Immature natural killer cell (primary cell): ENCODE measurements at regions not wholly inside any gene's neighbourhood (a gene's known extent, or its start where the extent isn't known, plus 50 kb on each side); places are given as distances from the start of the nearest gene placed in this dataset.

Experiments
- DNase-seq, 3 donors: peaks; one replicate each; pipeline ENCODE4 v3.0.0; 2022; ENCODE audit warnings: mixed read lengths in 1 of 3
- H3K27ac Mint-ChIP-seq, 6 donors: one replicate each; pipeline ENCODE4 v1.8.0; 2020; ENCODE audit warnings: mixed read lengths in 6 of 6, mild to moderate bottlenecking in 5 of 6, inconsistent platforms in 4 of 6, moderate library complexity in 3 of 6
- H3K27me3 Mint-ChIP-seq, 3 donors: one replicate each; pipeline ENCODE4 v1.8.0; 2020 to 2021; ENCODE audit warnings: low read depth in 3 of 3, mild to moderate bottlenecking in 3 of 3, mixed read lengths in 3 of 3, moderate library complexity in 3 of 3, inconsistent platforms in 1 of 3
- H3K36me3 Mint-ChIP-seq, 3 donors: one replicate each; pipeline ENCODE4 v1.8.0; 2020; ENCODE audit warnings: mixed read lengths in 3 of 3, inconsistent platforms in 2 of 3, mild to moderate bottlenecking in 2 of 3
- H3K4me1 Mint-ChIP-seq, 2 donors: one replicate each; pipeline ENCODE4 v1.8.0; 2020; ENCODE audit warnings: inconsistent platforms in 2 of 2, mild to moderate bottlenecking in 2 of 2, mixed read lengths in 2 of 2, moderate library complexity in 1 of 2
- H3K4me3 Mint-ChIP-seq, 5 donors: one replicate each; pipeline ENCODE4 v1.8.0; 2020; ENCODE audit warnings: mild to moderate bottlenecking in 5 of 5, mixed read lengths in 5 of 5, inconsistent platforms in 3 of 5, moderate library complexity in 3 of 5
- H3K9me3 Mint-ChIP-seq, 6 donors: one replicate each; pipeline ENCODE4 v1.8.0; 2020; ENCODE audit warnings: mild to moderate bottlenecking in 6 of 6, mixed read lengths in 6 of 6, inconsistent platforms in 4 of 6, moderate library complexity in 3 of 6

DNA sequence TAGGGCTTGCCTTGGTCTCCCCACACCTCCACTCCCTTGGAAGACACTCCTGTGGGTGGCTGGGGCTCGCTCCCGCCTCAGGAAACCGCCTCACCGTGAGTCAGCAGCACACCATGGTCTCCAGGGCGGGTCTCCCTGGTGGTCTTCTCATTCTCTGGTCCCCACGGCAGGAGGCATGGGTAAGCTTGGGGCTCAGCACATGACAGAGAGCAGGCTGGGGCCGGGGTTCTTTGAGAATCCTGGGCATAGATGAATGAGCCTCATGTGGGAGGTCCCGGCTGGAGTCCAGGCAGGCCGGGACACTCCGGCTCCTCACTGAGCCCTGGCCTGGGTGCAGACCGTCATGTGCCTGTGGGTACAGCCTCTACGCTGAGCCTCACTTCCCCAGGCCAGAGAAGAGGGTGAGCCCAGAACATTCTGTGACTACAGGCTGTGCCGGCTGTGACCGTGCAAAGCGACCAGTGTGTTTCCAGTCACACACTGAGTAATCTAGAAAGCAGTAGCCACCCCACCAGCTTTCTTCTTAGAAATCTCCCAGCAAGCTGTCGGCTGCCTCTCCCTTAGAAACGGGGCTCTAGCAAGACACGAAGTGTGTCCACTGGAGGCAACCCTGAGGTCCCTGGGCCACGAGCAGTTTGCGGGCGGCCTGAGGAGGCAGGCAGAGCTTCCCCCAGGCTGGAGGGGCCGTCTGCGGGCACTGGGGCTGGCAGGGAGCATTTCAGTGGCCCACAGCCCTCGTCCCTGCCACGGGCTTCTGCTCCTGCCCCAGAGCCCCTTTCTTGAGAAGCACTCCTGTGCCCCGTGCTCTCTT is 93.1 kb downstream of the RHOB start:
- DNase-seq, result no peak
- Mint-ChIP-seq H3K36me3 (no peaks in the 10 kb centered on the region), H3K4me1 (peaks cover 7 to 9% of the 10 kb centered on the region in 2 donors), H3K4me3 (no peak overlapping the region), H3K27ac (no peak overlapping the region), H3K27me3 (peaks cover 2 to 10% (median 2%) of the 10 kb centered on the region in 3 donors), H3K9me3 (no peaks in the 10 kb centered on the region)

DNA sequence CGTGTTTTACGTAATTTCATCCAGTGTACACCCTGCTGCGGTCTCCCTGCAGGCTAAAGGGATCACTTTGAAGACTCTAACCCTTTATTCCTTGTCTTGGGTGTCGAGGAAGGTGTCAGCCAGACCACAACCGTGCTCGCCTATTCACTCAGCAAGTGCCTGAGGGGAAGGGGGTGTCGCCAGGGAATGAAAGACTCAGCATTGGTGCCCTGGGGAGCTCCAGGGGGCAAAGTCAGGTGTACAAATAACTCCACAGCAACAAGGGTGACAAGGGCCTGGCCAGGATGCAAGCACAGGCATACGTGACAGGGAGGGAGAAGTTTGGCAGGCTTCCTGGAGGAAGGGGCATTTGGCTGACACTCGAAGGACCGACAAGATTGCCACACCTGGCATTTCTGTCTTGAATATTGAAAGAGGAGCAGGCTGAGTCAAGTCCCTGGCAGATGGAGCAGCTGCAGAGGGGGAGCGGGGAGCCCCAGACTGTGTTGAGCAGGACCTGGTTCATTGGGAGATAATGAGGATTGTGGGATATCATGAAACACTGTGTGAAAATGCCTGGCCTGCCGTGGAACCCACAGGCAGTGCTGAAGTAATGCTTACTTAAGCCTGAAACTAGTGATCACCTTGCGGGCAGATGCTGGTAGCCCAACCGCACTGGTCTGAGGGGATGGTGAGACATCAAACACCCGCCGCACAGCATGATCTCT is 93.9 kb downstream of the RHOB start:
- no peak overlapping the region for H3K27ac Mint-ChIP-seq
- peaks cover 2 to 10% (median 3%) of the 10 kb centered on the region in 3 donors for H3K27me3 Mint-ChIP-seq
- peaks cover 7 to 9% of the 10 kb centered on the region in 2 donors for H3K4me1 Mint-ChIP-seq
- H3K36me3 Mint-ChIP-seq, result no peaks in the 10 kb centered on the region
- no peak for DNase-seq
- H3K9me3 Mint-ChIP-seq, result no peaks in the 10 kb centered on the region
- no peak overlapping the region for H3K4me3 Mint-ChIP-seq

DNA sequence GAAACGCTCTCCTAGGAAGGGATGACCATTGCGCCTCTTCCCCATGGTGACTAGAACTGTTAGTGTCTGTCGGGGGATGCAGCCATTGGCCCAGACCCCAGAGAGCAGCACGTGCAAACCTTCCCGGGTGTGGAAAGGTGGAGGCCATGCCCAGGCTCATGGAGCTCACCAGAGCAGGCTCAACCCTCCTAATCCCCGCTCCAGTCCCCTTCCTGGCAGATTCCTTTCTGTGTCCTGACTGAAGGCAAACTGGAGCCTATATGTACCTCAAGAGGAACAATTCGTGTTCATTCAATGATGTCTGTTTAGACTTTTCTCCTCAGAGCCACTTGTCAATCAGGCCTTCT is 94.4 kb downstream of the RHOB start:
- no peak for DNase-seq
- no peak overlapping the region for H3K27ac Mint-ChIP-seq
- no peaks in the 10 kb centered on the region for H3K36me3 Mint-ChIP-seq
- H3K9me3 Mint-ChIP-seq, result no peaks in the 10 kb centered on the region
- H3K27me3 Mint-ChIP-seq, result peaks cover 2 to 10% (median 3%) of the 10 kb centered on the region in 3 donors
- no peak overlapping the region for H3K4me3 Mint-ChIP-seq
- peaks cover 7 to 9% of the 10 kb centered on the region in 2 donors for H3K4me1 Mint-ChIP-seq

DNA sequence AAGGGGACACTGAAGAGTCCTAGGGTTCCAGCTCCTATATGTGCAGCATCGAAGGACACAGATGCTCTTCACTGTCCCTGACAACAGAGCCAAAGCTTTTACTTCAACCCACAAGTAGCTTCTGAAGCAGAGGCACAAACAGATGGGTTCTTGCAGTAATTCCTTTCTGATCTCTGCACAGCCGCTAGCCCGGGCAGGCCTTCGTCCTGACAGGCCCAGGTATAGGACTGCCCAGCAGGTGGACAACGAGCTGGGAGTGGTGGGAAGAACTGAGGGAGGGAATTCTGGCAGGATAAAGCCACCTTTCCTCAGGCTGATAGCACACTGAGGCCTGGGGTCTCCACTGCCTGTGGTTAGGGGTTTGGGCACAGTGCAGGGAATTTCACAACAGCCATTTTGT is 94.8 kb downstream of the RHOB start:
- no peak for DNase-seq
- no peaks in the 10 kb centered on the region for H3K36me3 Mint-ChIP-seq
- peaks cover 7 to 9% of the 10 kb centered on the region in 2 donors for H3K4me1 Mint-ChIP-seq
- H3K4me3 Mint-ChIP-seq, result no peak overlapping the region
- H3K9me3 Mint-ChIP-seq, result no peaks in the 10 kb centered on the region
- H3K27me3 Mint-ChIP-seq, result peaks cover 2 to 12% (median 5%) of the 10 kb centered on the region in 3 donors
- H3K27ac Mint-ChIP-seq, result no peak overlapping the region

DNA sequence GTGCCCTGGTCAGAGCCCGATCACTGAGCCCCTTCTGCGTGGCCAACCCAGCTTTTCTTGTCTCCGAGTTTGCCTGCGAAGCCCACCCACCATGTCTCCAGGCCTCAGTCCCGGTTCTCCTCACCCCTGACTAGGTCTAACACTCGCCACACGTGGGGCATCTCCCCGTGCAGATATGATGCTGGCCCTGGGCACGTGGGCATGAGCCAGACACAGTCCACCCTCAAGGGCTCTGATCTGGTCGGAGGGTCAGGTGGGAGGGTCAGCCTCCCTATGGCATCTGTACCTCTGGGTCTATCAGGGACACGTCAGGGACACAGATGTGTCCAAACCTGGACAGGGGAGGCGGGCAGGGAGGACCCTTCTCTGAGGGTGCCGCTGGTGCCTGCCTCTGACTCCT is 95.4 kb downstream of the RHOB start:
- DNase-seq, result no peak
- Mint-ChIP-seq H3K9me3 (no peaks in the 10 kb centered on the region), H3K4me3 (no peak overlapping the region), H3K4me1 (peaks cover 7 to 9% of the 10 kb centered on the region in 2 donors), H3K36me3 (no peaks in the 10 kb centered on the region), H3K27ac (no peak overlapping the region), H3K27me3 (peaks cover 2 to 13% (median 5%) of the 10 kb centered on the region in 3 donors)

DNA sequence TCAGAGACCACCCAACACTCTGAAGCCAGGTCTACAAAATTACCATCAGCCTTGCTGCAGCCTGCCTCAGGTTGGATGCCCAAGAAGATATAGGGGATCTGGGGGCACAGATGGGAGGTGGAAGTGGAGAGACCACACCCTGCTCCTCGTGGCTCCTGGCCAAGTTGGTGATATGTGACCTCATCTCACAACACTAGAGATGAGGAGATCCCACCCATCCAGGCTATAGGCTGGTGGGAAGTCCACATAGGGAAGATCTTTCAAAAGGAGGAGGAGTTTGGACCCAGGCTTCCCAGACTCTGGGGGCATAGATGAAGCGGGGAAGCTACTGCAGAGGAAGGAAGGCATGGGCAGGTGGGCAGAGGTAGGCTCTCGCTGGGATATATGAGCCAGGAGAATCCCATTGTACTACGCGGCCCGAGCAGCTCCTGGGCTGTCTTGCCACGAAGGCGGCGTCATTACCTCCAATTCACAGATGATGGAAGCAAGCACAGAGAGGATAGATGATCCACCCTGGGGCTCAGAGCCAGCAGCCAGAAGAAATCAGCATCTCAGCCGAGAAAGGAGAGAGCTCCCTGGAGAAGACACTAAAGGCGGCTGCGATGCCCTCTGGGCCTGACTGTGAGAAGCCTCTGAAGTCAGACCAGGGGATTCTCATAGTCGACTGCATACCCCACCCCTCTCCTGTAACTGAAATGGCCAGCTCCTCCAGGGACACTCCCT is 96.0 kb downstream of the RHOB start:
- H3K4me3 Mint-ChIP-seq, result no peak overlapping the region
- peaks cover 7 to 9% of the 10 kb centered on the region in 2 donors for H3K4me1 Mint-ChIP-seq
- H3K27ac Mint-ChIP-seq, result no peak overlapping the region
- H3K9me3 Mint-ChIP-seq, result no peaks in the 10 kb centered on the region
- peaks cover 2 to 11% (median 3%) of the 10 kb centered on the region in 3 donors for H3K27me3 Mint-ChIP-seq
- DNase-seq, result no peak
- H3K36me3 Mint-ChIP-seq, result no peaks in the 10 kb centered on the region

DNA sequence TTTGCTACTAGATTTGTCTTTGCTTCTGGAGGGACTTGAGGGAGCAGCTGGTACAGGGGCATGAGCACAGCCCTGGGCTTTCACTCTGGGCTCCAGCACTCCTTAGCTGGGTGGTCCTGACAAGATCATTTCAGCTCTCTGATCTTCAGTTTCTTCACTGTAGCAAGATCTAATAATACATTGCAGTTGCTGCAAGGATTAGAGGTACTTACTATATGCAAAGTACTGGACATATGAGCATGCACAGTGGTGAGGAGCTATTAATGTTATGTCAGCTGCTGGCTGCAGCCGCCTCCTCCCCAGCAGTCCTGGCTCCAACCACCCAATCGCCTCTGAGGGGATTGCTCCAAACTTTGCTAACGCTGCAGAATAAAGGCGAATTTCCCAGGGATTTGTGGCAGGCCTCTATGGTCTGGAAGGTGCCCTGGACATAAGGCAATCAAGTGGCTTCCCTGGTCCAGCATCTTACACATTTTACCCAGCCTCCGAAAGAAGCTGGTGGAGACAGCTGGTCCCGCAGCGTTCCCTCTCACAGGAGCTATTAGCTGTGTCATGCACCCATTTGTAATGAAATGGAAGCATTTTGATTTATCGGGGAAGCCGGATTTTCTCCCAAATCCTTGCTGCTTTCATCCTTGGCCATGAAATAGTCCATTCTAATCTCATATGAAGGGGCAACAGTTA is 96.7 kb downstream of the RHOB start:
- no peak overlapping the region for H3K27ac Mint-ChIP-seq
- peaks cover 6 to 7% of the 10 kb centered on the region in 2 donors for H3K4me1 Mint-ChIP-seq
- H3K9me3 Mint-ChIP-seq, result no peaks in the 10 kb centered on the region
- no peak for DNase-seq
- H3K27me3 Mint-ChIP-seq, result peaks cover 2 to 11% (median 3%) of the 10 kb centered on the region in 3 donors
- H3K4me3 Mint-ChIP-seq, result no peak overlapping the region
- no peaks in the 10 kb centered on the region for H3K36me3 Mint-ChIP-seq

DNA sequence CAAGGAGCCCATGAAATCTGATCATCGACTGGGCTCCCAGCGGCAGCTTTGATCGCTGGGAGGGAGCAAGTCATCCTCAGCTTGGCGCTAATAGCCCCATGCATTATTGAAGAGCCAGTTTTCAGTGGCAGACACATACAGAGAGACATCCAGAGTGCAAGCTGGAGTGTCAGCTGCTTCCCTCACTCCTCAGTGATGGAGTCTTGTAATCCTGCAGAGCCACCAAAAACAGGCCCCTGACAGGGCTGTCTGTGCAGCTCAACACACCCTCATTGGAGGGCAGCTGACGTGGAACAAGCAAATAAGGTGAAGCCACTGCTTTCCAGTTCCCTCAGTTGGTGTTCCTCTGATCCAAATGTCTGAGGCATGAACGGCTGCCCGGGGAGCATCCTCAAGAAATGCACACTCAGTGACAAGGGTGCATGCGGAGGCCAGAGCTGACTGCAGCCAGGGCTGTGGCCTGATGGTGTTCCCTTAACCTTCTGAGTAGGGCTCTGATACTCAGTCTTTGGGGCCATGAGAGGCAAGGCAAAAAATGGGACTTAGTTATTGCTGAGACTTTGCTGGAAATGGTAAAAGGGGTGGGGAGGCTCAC is 97.4 kb downstream of the RHOB start:
- Mint-ChIP-seq H3K27ac (no peak overlapping the region), H3K4me1 (peaks cover under 1% of the 10 kb centered on the region in 2 donors), H3K4me3 (no peak overlapping the region), H3K9me3 (no peaks in the 10 kb centered on the region), H3K36me3 (no peaks in the 10 kb centered on the region), H3K27me3 (peaks cover 2 to 11% (median 3%) of the 10 kb centered on the region in 3 donors)
- no peak for DNase-seq

DNA sequence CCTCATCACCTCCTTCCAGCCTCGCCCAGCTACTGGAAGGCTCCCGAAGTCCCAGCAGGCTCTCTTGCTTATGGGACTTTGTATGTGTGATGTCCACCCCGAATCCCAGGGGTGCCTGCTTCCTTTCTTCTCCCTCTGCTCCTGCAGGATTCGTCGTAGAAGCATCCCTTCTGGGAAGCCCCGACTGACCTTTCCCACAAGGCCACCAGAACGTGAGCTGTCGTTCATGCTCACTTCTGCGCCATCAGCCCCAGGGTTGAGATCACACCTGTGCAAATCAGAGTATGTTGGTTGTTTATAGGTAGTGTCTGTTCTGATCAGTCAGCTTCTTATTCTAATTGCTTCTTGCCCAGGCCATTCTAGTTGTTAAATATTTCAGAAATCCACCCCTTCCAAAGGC is 101.8 kb downstream of the HS1BP3 start:
- DNase-seq, result no peak
- no peak overlapping the region for H3K27ac Mint-ChIP-seq

DNA sequence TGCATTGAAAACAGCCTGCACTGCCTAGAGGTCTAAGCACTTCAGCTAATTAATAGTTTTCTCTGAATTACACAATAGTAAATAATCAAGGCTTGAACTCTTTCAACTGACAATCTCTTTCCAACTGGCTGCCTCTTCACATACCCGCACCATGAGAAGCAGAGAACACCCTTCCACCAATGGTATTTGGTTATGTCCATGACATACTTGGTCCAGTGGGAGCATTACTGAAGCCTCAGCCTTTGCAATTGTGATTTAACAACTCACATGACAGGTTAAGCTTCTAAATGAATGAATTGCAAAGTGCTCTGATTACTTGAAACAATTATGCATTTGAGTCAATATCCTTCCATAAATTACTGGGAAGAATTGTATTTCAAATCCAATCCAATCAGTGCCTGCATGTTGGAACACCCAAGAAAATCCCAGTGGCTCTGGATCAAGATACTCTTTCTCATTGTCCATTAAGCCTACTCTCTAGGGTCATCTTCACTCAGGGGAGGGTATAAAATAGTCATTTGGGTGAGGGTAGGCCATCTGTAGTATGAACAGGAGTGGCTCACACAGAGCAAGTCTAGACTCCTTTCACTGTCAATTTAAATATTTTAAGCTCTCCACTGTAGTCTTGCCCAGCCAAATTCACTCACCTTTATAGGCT is 101.1 kb downstream of the HS1BP3 start:
- Mint-ChIP-seq H3K4me1 (no peaks in the 10 kb centered on the region), H3K4me3 (no peak overlapping the region), H3K9me3 (no peaks in the 10 kb centered on the region), H3K27me3 (peaks cover 2 to 5% (median 3%) of the 10 kb centered on the region in 3 donors), H3K27ac (no peak overlapping the region), H3K36me3 (no peaks in the 10 kb centered on the region)
- DNase-seq, result no peak

More for the DNA sequence above, 101.8 kb downstream of the HS1BP3 start:
- no peaks in the 10 kb centered on the region for H3K36me3 Mint-ChIP-seq
- no peaks in the 10 kb centered on the region for H3K4me1 Mint-ChIP-seq
- no peak overlapping the region for H3K4me3 Mint-ChIP-seq
- H3K27me3 Mint-ChIP-seq, result peaks cover 3 to 5% (median 4%) of the 10 kb centered on the region in 3 donors
- no peaks in the 10 kb centered on the region for H3K9me3 Mint-ChIP-seq

DNA sequence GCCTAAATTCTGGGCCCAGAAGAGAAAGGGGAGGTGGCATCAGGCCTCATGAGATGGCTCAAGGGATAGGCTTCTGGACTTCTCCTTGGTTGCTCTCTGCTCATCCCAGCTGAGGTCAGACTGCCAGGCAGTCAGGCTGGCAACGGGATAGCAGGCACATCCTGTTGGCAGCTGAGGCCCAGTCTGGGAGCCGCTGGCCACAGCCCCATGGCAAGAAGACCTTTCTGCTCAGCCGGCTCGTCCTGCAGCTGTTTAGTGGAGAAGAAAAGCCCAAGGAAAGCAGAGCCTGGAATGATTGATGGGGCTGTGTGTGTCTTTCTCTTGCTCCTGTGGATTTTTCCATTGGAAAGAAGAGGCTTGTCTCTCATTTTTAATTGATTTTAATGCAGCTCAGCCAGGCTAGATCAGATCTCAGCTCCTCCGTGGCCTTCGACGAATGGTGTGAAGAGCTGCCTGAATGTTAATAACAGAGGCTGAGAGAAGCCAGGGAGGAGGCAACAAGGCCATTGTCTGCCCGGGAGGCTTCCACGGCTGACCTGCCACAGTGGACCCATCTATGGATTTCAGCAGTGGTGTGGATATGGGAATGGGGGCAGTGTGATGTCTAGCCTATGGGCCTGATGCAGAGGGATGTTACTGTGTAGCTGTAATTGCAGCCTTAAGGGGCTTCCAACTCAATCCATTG is 99.5 kb downstream of the HS1BP3 start:
- no peak overlapping the region for H3K4me3 Mint-ChIP-seq
- no peaks in the 10 kb centered on the region for H3K9me3 Mint-ChIP-seq
- H3K36me3 Mint-ChIP-seq, result no peaks in the 10 kb centered on the region
- H3K4me1 Mint-ChIP-seq, result no peaks in the 10 kb centered on the region
- peaks cover 1 to 3% (median 2%) of the 10 kb centered on the region in 3 donors for H3K27me3 Mint-ChIP-seq
- no peak overlapping the region for H3K27ac Mint-ChIP-seq
- DNase-seq, result no peak

DNA sequence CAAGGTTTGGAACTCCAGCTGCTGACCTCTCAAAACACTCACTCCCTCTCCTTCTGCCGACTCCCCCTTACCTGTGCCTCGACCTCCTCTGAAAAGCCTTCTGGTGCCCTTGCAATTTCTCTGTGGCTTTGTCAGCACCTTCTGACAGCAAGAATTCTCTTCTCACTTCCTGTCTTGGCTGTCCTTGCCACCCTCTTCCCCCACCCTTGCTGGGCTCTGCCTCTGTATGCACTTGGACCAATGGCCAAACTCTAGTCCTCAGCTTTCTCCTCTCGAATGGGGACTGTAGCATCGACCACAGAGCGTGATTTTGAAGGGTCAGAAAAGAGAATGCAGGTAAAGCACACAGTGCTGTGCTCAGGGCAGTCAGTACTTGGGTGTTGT is 99.0 kb downstream of the HS1BP3 start:
- H3K4me1 Mint-ChIP-seq, result no peaks in the 10 kb centered on the region
- no peak for DNase-seq
- no peak overlapping the region for H3K27ac Mint-ChIP-seq
- no peaks in the 10 kb centered on the region for H3K9me3 Mint-ChIP-seq
- H3K36me3 Mint-ChIP-seq, result no peaks in the 10 kb centered on the region
- no peak overlapping the region for H3K4me3 Mint-ChIP-seq
- H3K27me3 Mint-ChIP-seq, result peaks cover 0 to 2% (median 0%) of the 10 kb centered on the region in 3 donors
